ENCODE measurements at regions not wholly inside any gene's neighbourhood (a gene's known extent, or its start where the extent isn't known, plus 50 kb on each side); places are given as distances from the start of the nearest gene placed in this dataset.

GRCh38 chr2:2720351-2720750, 389.3 kb upstream of the MYT1L start:
- 70 to 72% methylated on average over 9 of the region's 9 CpGs for WGBS, 2 donors
- no peaks in the 10 kb centered on the region for H3K9me3 ChIP-seq
- intact Hi-C loops (cut with DNase I) = no loop called here
- H3K4me3 ChIP-seq (replicated peaks in 1 of 3) = no peak overlapping the region
- TF ChIP-seq CTCF (IDR thresholded peaks at IDR 0.05) = no peak
- TF ChIP-seq POLR2A (IDR thresholded peaks at IDR 0.05) = no peak
- no peak overlapping the region for H3K27ac ChIP-seq
- H3K36me3 ChIP-seq = no peaks in the 10 kb centered on the region
- H3K27me3 ChIP-seq = no peaks in the 10 kb centered on the region
- no peak for DNase-seq
- H3K4me1 ChIP-seq = no peaks in the 10 kb centered on the region

- Histone ChIP-seq H3K27ac (no peak overlapping the region), H3K4me1 (no peaks in the 10 kb centered on the region), H3K9me3 (no peaks in the 10 kb centered on the region), H3K27me3 (no peaks in the 10 kb centered on the region), H3K4me3 (replicated peaks in 1 of 3) (no peak overlapping the region), H3K36me3 (no peaks in the 10 kb centered on the region)
- WGBS, 2 donors = 72 to 77% methylated on average over 8 of the region's 8 CpGs
- TF ChIP-seq CTCF (IDR thresholded peaks at IDR 0.05) (no peak), POLR2A (IDR thresholded peaks at IDR 0.05) (no peak)
- no peak for DNase-seq
- intact Hi-C loops (cut with DNase I) = no loop called here
These were observed 388.7 kb upstream of the MYT1L start for GRCh38 chr2:2719781-2720180.

- 24 to 34% methylated on average over 6 of the region's 6 CpGs for WGBS, 2 donors
- H3K9me3 ChIP-seq = no peaks in the 10 kb centered on the region
- intact Hi-C loops (cut with DNase I) = no loop called here
- TF ChIP-seq POLR2A (IDR thresholded peaks at IDR 0.05) = no peak
- no peak for TF ChIP-seq CTCF (IDR thresholded peaks at IDR 0.05)
- DNase-seq = no peak
- H3K4me1 ChIP-seq = no peaks in the 10 kb centered on the region
- H3K27ac ChIP-seq = no peak overlapping the region
- no peak overlapping the region for H3K4me3 ChIP-seq (replicated peaks in 1 of 3)
- H3K36me3 ChIP-seq = no peaks in the 10 kb centered on the region
- H3K27me3 ChIP-seq = no peaks in the 10 kb centered on the region
These were observed 387.9 kb upstream of the MYT1L start for GRCh38 chr2:2719015-2719414.

- intact Hi-C loops (cut with DNase I) = no loop called here
- Histone ChIP-seq H3K27me3 (no peaks in the 10 kb centered on the region), H3K9me3 (no peaks in the 10 kb centered on the region), H3K27ac (no peak overlapping the region), H3K4me3 (replicated peaks in 1 of 3) (no peak overlapping the region), H3K4me1 (no peaks in the 10 kb centered on the region), H3K36me3 (no peaks in the 10 kb centered on the region)
- WGBS, 2 donors = 73 to 83% methylated on average over 7 of the region's 7 CpGs
- no peak for TF ChIP-seq CTCF (IDR thresholded peaks at IDR 0.05)
- no peak for TF ChIP-seq POLR2A (IDR thresholded peaks at IDR 0.05)
- DNase-seq = no peak
These were observed 386.3 kb upstream of the MYT1L start for GRCh38 chr2:2717406-2717805.

GRCh38 chr2:2716771-2717170, 385.7 kb upstream of the MYT1L start:
- WGBS, 2 donors = 79 to 83% methylated on average over 11 of the region's 11 CpGs

More at GRCh38 chr2:2716771-2717170, 385.7 kb upstream of the MYT1L start:
- Histone ChIP-seq H3K4me3 (replicated peaks in 1 of 3) (no peak overlapping the region), H3K4me1 (no peaks in the 10 kb centered on the region), H3K27me3 (no peaks in the 10 kb centered on the region), H3K27ac (no peak overlapping the region), H3K36me3 (no peaks in the 10 kb centered on the region), H3K9me3 (no peaks in the 10 kb centered on the region)
- TF ChIP-seq CTCF (IDR thresholded peaks at IDR 0.05) (no peak), POLR2A (IDR thresholded peaks at IDR 0.05) (no peak)
- DNase-seq = no peak
- intact Hi-C loops (cut with DNase I) = no loop called here

Data from thyroid gland (tissue), 4 donors.